ENCODE measurements at regions not wholly inside any gene's neighbourhood (a gene's known extent, or its start where the extent isn't known, plus 50 kb on each side); places are given as distances from the start of the nearest gene placed in this dataset.

DNA sequence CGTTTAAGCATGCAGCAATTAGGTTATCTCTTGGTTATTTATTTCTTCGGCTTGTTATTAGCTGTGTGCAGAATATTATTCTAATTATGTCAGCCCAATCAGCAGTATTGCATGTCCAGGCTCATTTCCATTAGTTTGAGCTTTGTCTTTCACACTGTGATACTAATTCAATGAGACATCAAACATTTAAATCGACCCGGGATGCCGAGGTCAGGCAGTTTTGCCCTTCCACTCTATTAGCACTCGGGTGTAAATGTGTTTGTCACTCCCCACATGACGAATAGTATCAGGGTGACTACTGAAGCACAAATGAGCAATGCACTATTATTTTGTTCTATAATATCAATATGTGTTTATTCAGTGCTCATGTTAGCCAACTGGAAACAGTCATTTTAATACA is 170.9 kb downstream of the ANXA2 start:
- H3K4me1 ChIP-seq (replicated peaks in 1 of 2; ENCODE audit: control insufficient read depth in 2 of 2, insufficient read depth in 2 of 2, low read length in 2 of 2): no peaks in the 10 kb centered on the region
- 0% methylated on average over 7 of the region's 7 CpGs for WGBS (ENCODE audit: insufficient coverage, low coverage, missing lambda C conversion rate)
- ATAC-seq (no peak), FAIRE-seq (no peak), DNase-seq (ENCODE audit: extremely low read depth in 1 of 4, low spot score in 3 of 4) (no peak)
- no peaks in the 10 kb centered on the region for H3K9me3 ChIP-seq (replicated peaks; ENCODE audit: control insufficient read depth, insufficient read depth, low read depth, low read length)
- no TSS peak for BruUV-seq (replicated peaks)
- intact Hi-C loops (cut with micrococcal nuclease) (no loop called here), in situ Hi-C loops (cut with MboI) (no loop called here)
- H3K4me2 ChIP-seq (ENCODE audit: insufficient read depth, low read length): no peak overlapping the region
- TF ChIP-seq HMG20A (CRISPR knock-in tag; conservative IDR thresholded peaks at IDR 0.05): no peak
- TF ChIP-seq, protein P1, sequence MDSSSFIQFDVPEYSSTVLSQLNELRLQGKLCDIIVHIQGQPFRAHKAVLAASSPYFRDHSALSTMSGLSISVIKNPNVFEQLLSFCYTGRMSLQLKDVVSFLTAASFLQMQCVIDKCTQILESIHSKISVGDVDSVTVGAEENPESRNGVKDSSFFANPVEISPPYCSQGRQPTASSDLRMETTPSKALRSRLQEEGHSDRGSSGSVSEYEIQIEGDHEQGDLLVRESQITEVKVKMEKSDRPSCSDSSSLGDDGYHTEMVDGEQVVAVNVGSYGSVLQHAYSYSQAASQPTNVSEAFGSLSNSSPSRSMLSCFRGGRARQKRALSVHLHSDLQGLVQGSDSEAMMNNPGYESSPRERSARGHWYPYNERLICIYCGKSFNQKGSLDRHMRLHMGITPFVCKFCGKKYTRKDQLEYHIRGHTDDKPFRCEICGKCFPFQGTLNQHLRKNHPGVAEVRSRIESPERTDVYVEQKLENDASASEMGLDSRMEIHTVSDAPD (CRISPR knock-in tag; IDR thresholded peaks at IDR 0.05): no peak
- no peak for TF ChIP-seq U2AF1 (optimal IDR thresholded peaks at IDR 0.05; ENCODE audit: low read depth, low read length)
- TF ChIP-seq ZNF77 (CRISPR knock-in tag; IDR thresholded peaks at IDR 0.05): no peak
- no peak for TF ChIP-seq ZNF445 (CRISPR knock-in tag; IDR thresholded peaks at IDR 0.05; ENCODE audit: low read depth)
- TF ChIP-seq, protein P2, sequence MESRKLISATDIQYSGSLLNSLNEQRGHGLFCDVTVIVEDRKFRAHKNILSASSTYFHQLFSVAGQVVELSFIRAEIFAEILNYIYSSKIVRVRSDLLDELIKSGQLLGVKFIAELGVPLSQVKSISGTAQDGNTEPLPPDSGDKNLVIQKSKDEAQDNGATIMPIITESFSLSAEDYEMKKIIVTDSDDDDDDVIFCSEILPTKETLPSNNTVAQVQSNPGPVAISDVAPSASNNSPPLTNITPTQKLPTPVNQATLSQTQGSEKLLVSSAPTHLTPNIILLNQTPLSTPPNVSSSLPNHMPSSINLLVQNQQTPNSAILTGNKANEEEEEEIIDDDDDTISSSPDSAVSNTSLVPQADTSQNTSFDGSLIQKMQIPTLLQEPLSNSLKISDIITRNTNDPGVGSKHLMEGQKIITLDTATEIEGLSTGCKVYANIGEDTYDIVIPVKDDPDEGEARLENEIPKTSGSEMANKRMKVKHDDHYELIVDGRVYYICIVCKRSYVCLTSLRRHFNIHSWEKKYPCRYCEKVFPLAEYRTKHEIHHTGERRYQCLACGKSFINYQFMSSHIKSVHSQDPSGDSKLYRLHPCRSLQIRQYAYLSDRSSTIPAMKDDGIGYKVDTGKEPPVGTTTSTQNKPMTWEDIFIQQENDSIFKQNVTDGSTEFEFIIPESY (CRISPR knock-in tag; IDR thresholded peaks at IDR 0.05): no peak
- no peak for TF ChIP-seq STAT5A (IDR thresholded peaks at IDR 0.05; ENCODE audit: borderline replicate concordance, low read length)
- no peak for TF ChIP-seq NFIX (CRISPR knock-in tag; IDR thresholded peaks at IDR 0.05; ENCODE audit: low read depth)
- no peak for TF ChIP-seq MEIS2 (IDR thresholded peaks at IDR 0.05; ENCODE audit: partially characterized antibody)
- TF ChIP-seq NFRKB (IDR thresholded peaks at IDR 0.05; ENCODE audit: low read depth): no peak
- no peak for TF ChIP-seq ZNF311 (CRISPR knock-in tag; IDR thresholded peaks at IDR 0.05)
- TF ChIP-seq, protein P3, sequence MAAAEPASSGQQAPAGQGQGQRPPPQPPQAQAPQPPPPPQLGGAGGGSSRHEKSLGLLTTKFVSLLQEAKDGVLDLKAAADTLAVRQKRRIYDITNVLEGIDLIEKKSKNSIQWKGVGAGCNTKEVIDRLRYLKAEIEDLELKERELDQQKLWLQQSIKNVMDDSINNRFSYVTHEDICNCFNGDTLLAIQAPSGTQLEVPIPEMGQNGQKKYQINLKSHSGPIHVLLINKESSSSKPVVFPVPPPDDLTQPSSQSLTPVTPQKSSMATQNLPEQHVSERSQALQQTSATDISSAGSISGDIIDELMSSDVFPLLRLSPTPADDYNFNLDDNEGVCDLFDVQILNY (CRISPR knock-in tag; IDR thresholded peaks at IDR 0.05): no peak
- TF ChIP-seq HOXB6 (CRISPR knock-in tag; IDR thresholded peaks at IDR 0.05; ENCODE audit: borderline replicate concordance): no peak
- no peak for TF ChIP-seq L3MBTL2 (IDR thresholded peaks at IDR 0.05)
- TF ChIP-seq BRCA1 (IDR thresholded peaks at IDR 0.05): no peak
- TF ChIP-seq BRCA1 (CRISPR knock-in tag; IDR thresholded peaks at IDR 0.05): no peak
- no peak for TF ChIP-seq POLR2AphosphoS5 (IDR thresholded peaks at IDR 0.05; ENCODE audit: control insufficient read depth, insufficient read depth, low read depth, low read length)
- TF ChIP-seq ELF2 (CRISPR knock-in tag; IDR thresholded peaks at IDR 0.05): no peak
- TF ChIP-seq SRSF7 (optimal IDR thresholded peaks at IDR 0.05; ENCODE audit: low read depth, low read length): no peak
- no peak for TF ChIP-seq ILK (tag; IDR thresholded peaks at IDR 0.05; ENCODE audit: borderline replicate concordance, low read depth)
- H3K9me1 ChIP-seq (ENCODE audit: control insufficient read depth, insufficient read depth, low read length): no peaks in the 10 kb centered on the region
- CTCF ChIA-PET (ENCODE audit: low intra/inter-chr PET ratio): no interaction called here
- H3K27ac ChIP-seq (ENCODE audit: extremely low read depth, low read depth, low read length): no peak overlapping the region
- no peaks in the 10 kb centered on the region for H4K20me1 ChIP-seq (replicated peaks; ENCODE audit: control insufficient read depth, insufficient read depth, low read length)
- no peak overlapping the region for H3K9ac ChIP-seq (ENCODE audit: insufficient read depth in 1 of 2, low read depth in 2 of 2, low read length in 2 of 2)
- peaks cover 3 to 4% of the 10 kb centered on the region in 2 experiments; a peak in 3 of 5 replicates for H3K27me3 ChIP-seq (ENCODE audit: control insufficient read depth in 2 of 2, insufficient read depth in 2 of 2, low read length in 2 of 2)
- H2AFZ ChIP-seq (ENCODE audit: low read depth, low read length): no peak overlapping the region
- POLR2A ChIA-PET: no interaction called here
- no peaks in the 10 kb centered on the region for H3K36me3 ChIP-seq (ENCODE audit: control insufficient read depth, insufficient read depth, low read length)
- no peak overlapping the region for H3K4me3 ChIP-seq
- H3K79me2 ChIP-seq (ENCODE audit: control insufficient read depth, insufficient read depth, low read length): no peaks in the 10 kb centered on the region

Data from K562 (cell line).